ENCODE measurements at regions not wholly inside any gene's neighbourhood (a gene's known extent, or its start where the extent isn't known, plus 50 kb on each side); places are given as distances from the start of the nearest gene placed in this dataset.

GRCh38 chr2:81583311-81584108, 1279.0 kb upstream of the LRRTM1 start:
- DNase-seq = no peak

GRCh38 chr2:81576713-81577112, 1272.2 kb upstream of the LRRTM1 start:
- DNase-seq = no peak

GRCh38 chr2:81551040-81551634, 1246.6 kb upstream of the LRRTM1 start:
- DNase-seq = no peak

GRCh38 chr2:81550277-81550676, 1245.7 kb upstream of the LRRTM1 start:
- no peak for DNase-seq

GRCh38 chr2:81549646-81550045, 1245.1 kb upstream of the LRRTM1 start:
- DNase-seq = no peak

- DNase-seq = no peak
These were observed 1241.1 kb upstream of the LRRTM1 start for GRCh38 chr2:81545626-81546025.

GRCh38 chr2:81542119-81542518, 1237.6 kb upstream of the LRRTM1 start:
- no peak for DNase-seq

- no peak for DNase-seq
These were observed 1225.4 kb upstream of the LRRTM1 start for GRCh38 chr2:81529944-81530343.

GRCh38 chr2:81528852-81529480, 1224.4 kb upstream of the LRRTM1 start:
- DNase-seq = no peak

- no peak for DNase-seq
These were observed 1218.8 kb upstream of the LRRTM1 start for GRCh38 chr2:81523344-81523743.

GRCh38 chr2:81513328-81513727, 1208.8 kb upstream of the LRRTM1 start:
- no peak for DNase-seq

GRCh38 chr2:81505586-81505985, 1201.0 kb upstream of the LRRTM1 start:
- DNase-seq = no peak

GRCh38 chr2:81495556-81495955, 1191.0 kb upstream of the LRRTM1 start:
- DNase-seq = no peak

GRCh38 chr2:81483254-81483653, 1178.7 kb upstream of the LRRTM1 start:
- no peak for DNase-seq

GRCh38 chr2:81481994-81482368, 1177.4 kb upstream of the LRRTM1 start:
- DNase-seq = no peak

GRCh38 chr2:81481242-81481993, 1176.9 kb upstream of the LRRTM1 start:
- no peak for DNase-seq

GRCh38 chr2:81467096-81467495, 1162.5 kb upstream of the LRRTM1 start:
- DNase-seq = no peak

- DNase-seq = no peak
These were observed 1157.9 kb upstream of the LRRTM1 start for GRCh38 chr2:81462420-81462819.

- no peak for DNase-seq
These were observed 1140.6 kb upstream of the LRRTM1 start for GRCh38 chr2:81445176-81445575.

GRCh38 chr2:81437456-81438000, 1133.0 kb upstream of the LRRTM1 start:
- no peak for DNase-seq

GRCh38 chr2:81436256-81436655, 1131.7 kb upstream of the LRRTM1 start:
- DNase-seq = no peak

- no peak for DNase-seq
These were observed 1108.1 kb upstream of the LRRTM1 start for GRCh38 chr2:81412681-81413080.

GRCh38 chr2:81403508-81403907, 1099.0 kb upstream of the LRRTM1 start:
- DNase-seq = no peak
